SK-N-SH (cell line): ENCODE measurements at regions not wholly inside any gene's neighbourhood (a gene's known extent, or its start where the extent isn't known, plus 50 kb on each side); places are given as distances from the start of the nearest gene placed in this dataset.

ENCODE experiments used
- JUND ChIP-seq: IDR thresholded peaks from 2 replicates; pipeline ENCODE4 v1.4.0; 2012
- POLR2AphosphoS5 ChIP-seq: IDR thresholded peaks from 2 replicates; pipeline ENCODE4 v1.6.1; 2012; ENCODE audit warnings: low read depth, low read length
- TF ChIP-seq, protein P1 (sequence below): fragments of 200-600 bp; sonication (generic); IDR thresholded peaks from 2 replicates; pipeline ENCODE4 v1.6.1; 2017; ENCODE audit warnings: antibody characterized with exemption, mild to moderate bottlenecking, moderate library complexity
- TF ChIP-seq, protein P2 (sequence below): IDR thresholded peaks from 2 replicates; pipeline ENCODE4 v1.6.1; 2012; ENCODE audit warnings: mild to moderate bottlenecking, low read depth, low read length, moderate library complexity

DNA sequence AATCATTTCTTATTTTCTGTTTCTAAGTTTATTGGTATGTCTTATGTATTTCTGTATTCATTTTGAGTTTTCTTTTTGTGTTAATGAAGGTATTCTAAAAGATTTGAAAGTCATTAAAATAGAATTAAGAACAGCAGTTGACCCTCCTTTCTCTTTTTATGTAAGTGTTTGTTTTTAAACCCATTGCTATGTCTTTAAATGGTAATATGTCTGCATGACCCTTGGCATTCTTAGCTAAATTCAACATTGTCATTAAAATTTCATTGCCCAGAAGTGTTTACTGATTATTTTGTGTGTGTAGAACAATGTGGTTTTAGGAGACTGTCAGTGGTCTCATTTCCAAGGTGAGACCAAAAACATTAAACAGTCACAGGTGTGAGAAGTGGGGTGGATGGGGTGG, 197.8 kb downstream of the PCDH7 start:
- TF ChIP-seq, protein P1, sequence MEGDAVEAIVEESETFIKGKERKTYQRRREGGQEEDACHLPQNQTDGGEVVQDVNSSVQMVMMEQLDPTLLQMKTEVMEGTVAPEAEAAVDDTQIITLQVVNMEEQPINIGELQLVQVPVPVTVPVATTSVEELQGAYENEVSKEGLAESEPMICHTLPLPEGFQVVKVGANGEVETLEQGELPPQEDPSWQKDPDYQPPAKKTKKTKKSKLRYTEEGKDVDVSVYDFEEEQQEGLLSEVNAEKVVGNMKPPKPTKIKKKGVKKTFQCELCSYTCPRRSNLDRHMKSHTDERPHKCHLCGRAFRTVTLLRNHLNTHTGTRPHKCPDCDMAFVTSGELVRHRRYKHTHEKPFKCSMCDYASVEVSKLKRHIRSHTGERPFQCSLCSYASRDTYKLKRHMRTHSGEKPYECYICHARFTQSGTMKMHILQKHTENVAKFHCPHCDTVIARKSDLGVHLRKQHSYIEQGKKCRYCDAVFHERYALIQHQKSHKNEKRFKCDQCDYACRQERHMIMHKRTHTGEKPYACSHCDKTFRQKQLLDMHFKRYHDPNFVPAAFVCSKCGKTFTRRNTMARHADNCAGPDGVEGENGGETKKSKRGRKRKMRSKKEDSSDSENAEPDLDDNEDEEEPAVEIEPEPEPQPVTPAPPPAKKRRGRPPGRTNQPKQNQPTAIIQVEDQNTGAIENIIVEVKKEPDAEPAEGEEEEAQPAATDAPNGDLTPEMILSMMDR, result no peak
- TF ChIP-seq, protein P2, sequence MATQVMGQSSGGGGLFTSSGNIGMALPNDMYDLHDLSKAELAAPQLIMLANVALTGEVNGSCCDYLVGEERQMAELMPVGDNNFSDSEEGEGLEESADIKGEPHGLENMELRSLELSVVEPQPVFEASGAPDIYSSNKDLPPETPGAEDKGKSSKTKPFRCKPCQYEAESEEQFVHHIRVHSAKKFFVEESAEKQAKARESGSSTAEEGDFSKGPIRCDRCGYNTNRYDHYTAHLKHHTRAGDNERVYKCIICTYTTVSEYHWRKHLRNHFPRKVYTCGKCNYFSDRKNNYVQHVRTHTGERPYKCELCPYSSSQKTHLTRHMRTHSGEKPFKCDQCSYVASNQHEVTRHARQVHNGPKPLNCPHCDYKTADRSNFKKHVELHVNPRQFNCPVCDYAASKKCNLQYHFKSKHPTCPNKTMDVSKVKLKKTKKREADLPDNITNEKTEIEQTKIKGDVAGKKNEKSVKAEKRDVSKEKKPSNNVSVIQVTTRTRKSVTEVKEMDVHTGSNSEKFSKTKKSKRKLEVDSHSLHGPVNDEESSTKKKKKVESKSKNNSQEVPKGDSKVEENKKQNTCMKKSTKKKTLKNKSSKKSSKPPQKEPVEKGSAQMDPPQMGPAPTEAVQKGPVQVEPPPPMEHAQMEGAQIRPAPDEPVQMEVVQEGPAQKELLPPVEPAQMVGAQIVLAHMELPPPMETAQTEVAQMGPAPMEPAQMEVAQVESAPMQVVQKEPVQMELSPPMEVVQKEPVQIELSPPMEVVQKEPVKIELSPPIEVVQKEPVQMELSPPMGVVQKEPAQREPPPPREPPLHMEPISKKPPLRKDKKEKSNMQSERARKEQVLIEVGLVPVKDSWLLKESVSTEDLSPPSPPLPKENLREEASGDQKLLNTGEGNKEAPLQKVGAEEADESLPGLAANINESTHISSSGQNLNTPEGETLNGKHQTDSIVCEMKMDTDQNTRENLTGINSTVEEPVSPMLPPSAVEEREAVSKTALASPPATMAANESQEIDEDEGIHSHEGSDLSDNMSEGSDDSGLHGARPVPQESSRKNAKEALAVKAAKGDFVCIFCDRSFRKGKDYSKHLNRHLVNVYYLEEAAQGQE, result no peak
- TF ChIP-seq JUND (no peak), POLR2AphosphoS5 (no peak)
